KBM-7 (cell line): ENCODE measurements at regions not wholly inside any gene's neighbourhood (a gene's known extent, or its start where the extent isn't known, plus 50 kb on each side); places are given as distances from the start of the nearest gene placed in this dataset.

ENCODE experiments used
- DNase-seq: peaks from one replicate; pipeline ENCODE4 v3.0.0-alpha.2; 2015
- in situ Hi-C: fragments of 300-500 bp; cut with MboI; formaldehyde crosslinking; loops from 2 replicates; pipeline ENCODE4 v1.14.3; 2020; ENCODE audit warnings: low sequenced_read_pairs, low pct_unique_long_range_greater_than_20kb, mixed read lengths

DNA sequence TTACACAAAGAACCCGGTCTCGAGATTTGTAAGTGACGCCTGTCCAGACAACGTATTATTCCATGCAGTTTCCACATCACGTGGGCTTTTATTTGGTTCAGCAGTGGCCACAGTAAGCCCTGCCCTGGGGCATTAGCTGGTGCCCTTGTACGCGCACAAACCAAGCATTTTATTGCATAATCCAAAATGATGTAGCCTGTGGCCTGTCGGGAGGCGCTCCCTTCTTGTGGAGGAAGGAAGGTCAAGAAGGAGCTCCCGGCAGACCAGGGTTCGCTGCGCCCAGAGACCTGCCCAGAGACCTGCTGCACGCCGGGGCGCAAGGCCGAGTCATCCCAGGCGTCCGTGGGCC, 179.6 kb upstream of the ALKAL2 start:
- DNase-seq: no peak
- in situ Hi-C loops: no loop called here

- in situ Hi-C loops: no loop called here
Measured at GRCh38 chr2:467101-467500, 179.2 kb upstream of the ALKAL2 start.

GRCh38 chr2:464562-465309, 176.8 kb upstream of the ALKAL2 start:
- no peak for DNase-seq
- in situ Hi-C loops: no loop called here

More at GRCh38 chr2:467101-467500, 179.2 kb upstream of the ALKAL2 start:
- no peak for DNase-seq

- in situ Hi-C loops: no loop called here
- peak; percentile 58 for DNase-seq
Measured at GRCh38 chr2:460861-461260, 173.0 kb upstream of the ALKAL2 start.

GRCh38 chr2:459931-460330, 172.0 kb upstream of the ALKAL2 start:
- in situ Hi-C loops: no loop called here

DNA sequence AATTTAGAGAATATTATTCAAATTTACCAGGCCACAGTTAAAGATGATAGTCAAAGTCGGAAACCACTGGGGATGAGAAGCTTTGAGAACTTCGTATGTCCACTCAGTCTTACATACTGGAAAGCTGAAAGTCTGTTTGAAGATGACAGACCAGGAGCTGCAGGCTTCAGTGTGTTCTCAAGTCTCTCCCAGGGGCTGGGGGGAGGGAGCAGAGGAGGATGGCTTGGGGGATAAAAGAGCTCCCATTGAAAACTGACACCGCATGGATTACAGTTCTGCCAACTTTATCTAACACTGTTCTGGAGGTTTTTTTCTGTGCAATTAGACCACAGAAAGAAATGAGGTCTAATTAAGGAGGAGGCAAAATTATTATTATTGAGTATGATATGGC, 170.5 kb upstream of the ALKAL2 start:
- no peak for DNase-seq
- in situ Hi-C loops: no loop called here

More at GRCh38 chr2:459931-460330, 172.0 kb upstream of the ALKAL2 start:
- DNase-seq: no peak

DNA sequence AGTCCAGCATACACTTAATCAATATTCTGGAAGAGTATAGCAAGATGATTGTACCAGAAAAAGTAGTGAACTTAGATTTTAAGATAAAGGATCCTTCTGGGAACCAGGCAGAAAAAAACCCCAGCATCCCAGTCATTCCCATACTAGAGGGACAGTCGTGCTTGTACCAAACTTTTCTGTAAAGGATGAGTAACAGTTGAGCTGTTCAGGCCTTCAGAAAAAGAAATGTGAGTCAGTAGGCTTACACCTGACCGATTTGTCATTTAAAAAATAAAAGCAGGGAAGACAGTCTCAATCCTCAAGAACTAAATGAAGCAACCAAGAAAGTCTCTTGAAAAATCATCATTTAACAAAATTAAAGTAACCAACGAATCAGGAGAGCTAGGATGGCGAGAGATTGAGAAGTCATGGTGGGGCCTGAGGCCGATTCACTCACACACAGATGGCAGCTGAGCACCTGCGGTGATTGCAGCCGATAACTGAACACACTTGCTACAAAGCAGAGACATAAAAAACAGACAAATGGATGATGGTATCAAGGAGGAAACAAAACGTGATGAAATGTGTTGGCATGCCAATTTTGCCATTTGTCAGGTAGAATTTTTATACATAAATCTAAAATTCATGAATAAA, 170.0 kb upstream of the ALKAL2 start:
- in situ Hi-C loops: no loop called here
- DNase-seq: no peak

GRCh38 chr2:457262-457661, 169.4 kb upstream of the ALKAL2 start:
- in situ Hi-C loops: no loop called here
- DNase-seq: no peak

- in situ Hi-C loops: no loop called here
- no peak for DNase-seq
Measured at GRCh38 chr2:455913-456312, 168.0 kb upstream of the ALKAL2 start.

- in situ Hi-C loops: no loop called here
- DNase-seq: no peak
Measured at GRCh38 chr2:455015-455705, 167.3 kb upstream of the ALKAL2 start.

DNA sequence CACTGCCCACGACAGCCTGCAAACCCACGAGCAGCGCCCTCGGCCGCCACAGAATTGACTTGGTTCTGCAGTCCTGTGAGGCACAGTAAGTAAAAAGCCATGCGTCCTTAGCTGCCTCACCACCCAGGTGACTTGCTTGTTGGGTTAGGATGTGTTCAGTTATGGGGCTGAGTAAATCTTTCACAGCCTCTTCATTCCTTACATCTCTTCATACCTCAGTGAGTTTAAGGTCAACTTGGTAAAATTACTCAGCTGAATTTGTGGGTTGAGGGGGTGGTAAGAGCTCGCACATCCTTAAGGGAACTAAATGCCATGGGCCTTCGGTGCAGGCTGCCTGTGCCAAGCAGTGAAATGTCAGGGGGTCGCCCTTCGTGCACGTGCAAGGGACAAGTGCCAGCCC, 165.2 kb upstream of the ALKAL2 start:
- in situ Hi-C loops: no loop called here
- no peak for DNase-seq

GRCh38 chr2:451495-451894, 163.6 kb upstream of the ALKAL2 start:
- no peak for DNase-seq
- in situ Hi-C loops: no loop called here

- no peak for DNase-seq
- in situ Hi-C loops: no loop called here
Measured at GRCh38 chr2:449246-450067, 161.6 kb upstream of the ALKAL2 start.

DNA sequence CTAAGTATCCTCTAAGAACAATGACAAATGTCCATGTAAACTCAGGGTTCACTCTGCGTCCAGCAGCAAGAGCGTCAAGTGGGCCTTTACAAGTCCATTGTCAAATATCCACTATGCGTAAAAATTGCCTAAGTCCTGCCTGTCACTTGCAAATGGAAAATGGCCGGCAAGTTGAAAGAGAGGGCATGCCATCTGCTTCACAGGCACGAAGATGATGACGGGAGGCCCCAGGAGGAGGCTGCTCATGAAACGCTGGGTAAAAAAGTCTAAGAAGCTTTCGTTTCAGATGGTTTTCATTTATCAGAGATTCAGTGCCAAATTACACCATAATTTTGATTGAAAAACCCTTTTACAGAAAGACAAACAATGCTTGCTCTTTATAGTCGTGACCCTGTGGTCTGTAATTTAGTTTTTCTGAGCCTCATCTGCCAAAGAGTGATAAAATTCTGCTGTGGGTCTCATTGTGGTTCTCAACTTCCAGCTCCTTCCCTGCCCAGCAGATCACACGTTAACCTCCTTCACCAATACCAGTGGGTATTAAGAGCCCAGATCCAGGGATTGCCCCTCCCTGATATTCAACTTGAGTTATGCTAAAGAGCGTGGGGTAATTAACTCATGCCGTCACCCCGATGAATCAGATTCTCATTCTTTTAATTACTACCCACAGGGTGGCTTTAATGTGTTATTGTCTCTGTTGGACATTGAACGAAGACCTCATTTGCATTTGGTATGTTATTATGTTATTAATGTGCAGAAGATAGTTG, 160.2 kb upstream of the ALKAL2 start:
- no peak for DNase-seq
- in situ Hi-C loops: no loop called here

GRCh38 chr2:446963-447530, 159.2 kb upstream of the ALKAL2 start:
- DNase-seq: no peak
- in situ Hi-C loops: no loop called here

DNA sequence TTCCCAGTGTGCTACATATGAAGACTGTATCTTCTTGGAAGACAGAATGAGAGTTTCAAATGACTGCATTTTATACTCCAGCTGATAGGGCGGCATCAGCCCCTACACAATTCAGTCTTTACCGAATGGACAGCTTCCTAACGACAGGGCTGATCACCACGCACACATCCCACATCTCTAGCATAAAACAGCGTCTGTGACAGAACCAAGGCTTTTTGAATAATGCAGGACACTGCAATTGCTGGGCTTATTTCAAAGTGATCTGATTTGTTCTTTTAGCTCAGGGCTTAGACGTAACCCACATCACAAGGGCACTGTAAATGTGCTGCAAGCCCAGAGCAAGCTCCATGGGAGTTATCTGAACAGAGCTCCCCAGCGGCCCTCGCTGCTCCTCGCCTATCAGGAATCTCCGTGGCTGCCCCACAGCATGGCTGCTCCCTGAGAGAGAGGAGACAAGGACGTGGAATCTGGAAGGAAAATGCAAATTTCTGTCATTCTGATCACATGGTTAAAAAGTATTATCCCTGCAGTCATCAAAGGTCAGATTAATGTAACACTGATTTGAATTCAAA, 158.5 kb upstream of the ALKAL2 start:
- in situ Hi-C loops: no loop called here
- DNase-seq: no peak

DNA sequence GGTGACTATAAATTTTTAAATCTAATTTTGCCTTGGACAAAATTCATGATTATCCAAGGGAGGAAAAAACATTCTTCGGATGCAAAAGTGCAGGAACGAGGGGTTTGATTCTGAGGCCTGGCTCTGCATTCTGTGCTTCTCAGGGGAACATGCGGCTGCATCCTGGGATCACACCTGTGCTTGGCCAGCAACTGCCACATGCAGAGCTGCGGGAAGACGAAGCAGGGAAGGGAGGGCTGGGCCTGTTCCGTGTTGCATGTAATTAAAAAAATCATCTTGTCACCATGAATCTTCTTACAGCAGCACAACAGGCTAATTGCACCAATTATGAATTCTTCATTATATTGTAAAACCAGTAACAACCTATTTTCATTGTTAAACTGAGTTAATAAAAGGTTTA, 158.0 kb upstream of the ALKAL2 start:
- DNase-seq: no peak
- in situ Hi-C loops: no loop called here
